ENCODE measurements at regions not wholly inside any gene's neighbourhood (a gene's known extent, or its start where the extent isn't known, plus 50 kb on each side); places are given as distances from the start of the nearest gene placed in this dataset.

- Histone ChIP-seq H3K79me2 (ENCODE audit: control insufficient read depth, insufficient read depth, low read length) (no peaks in the 10 kb centered on the region), H3K9ac (ENCODE audit: control insufficient read depth, extremely low read depth, insufficient read depth, low read length) (no peak overlapping the region), H3K27me3 (ENCODE audit: control insufficient read depth, extremely low read depth, insufficient read depth, low read length) (no peaks in the 10 kb centered on the region), H3K9me1 (ENCODE audit: control insufficient read depth, extremely low read depth, insufficient read depth, low read length) (no peaks in the 10 kb centered on the region), H4K20me1 (ENCODE audit: control insufficient read depth, extremely low read depth, insufficient read depth, low read length) (no peaks in the 10 kb centered on the region), H2AFZ (ENCODE audit: control insufficient read depth, low read length) (no peak overlapping the region), H3K4me2 (ENCODE audit: control insufficient read depth, extremely low read depth, insufficient read depth, low read depth, low read length) (no peak overlapping the region), H3K9me3 (ENCODE audit: control insufficient read depth, low read depth, low read length) (no peaks in the 10 kb centered on the region), H3K27ac (ENCODE audit: control insufficient read depth, insufficient read depth, low read length) (peak overlapping the region; percentile 23), H3K36me3 (ENCODE audit: control insufficient read depth in 2 of 2, extremely low read depth in 1 of 2, insufficient read depth in 2 of 2, low read length in 2 of 2) (no peaks in the 10 kb centered on the region), H3K4me3 (ENCODE audit: control insufficient read depth in 2 of 3, extremely low read depth in 1 of 3, insufficient read depth in 2 of 3, low read depth in 1 of 3, low read length in 3 of 3) (no peak overlapping the region), H3K4me1 (ENCODE audit: control insufficient read depth, extremely low read depth, insufficient read depth, low read length) (peaks cover 20% of the 10 kb centered on the region)
- no peak for FAIRE-seq
- dilution Hi-C loops (cut with MboI; ENCODE audit: extremely low pct_ligation_motif_present, low sequenced_read_pairs): no loop called here
- no peak for DNase-seq (ENCODE audit: low read depth, low spot score)
- TF ChIP-seq EZH2 (IDR thresholded peaks at IDR 0.05; ENCODE audit: low read length) (no peak), CTCF (optimal IDR thresholded peaks at IDR 0.05 in 1 of 3, IDR thresholded peaks at IDR 0.05 in 1 of 3, conservative IDR thresholded peaks at IDR 0.05 in 1 of 3; ENCODE audit: extremely low read depth in 1 of 3, insufficient read depth in 2 of 3, low read length in 3 of 3) (no peak)
These were observed 280.9 kb upstream of the BOD1L1 start for GRCh38 chr4:13908455-13908854.

DNA sequence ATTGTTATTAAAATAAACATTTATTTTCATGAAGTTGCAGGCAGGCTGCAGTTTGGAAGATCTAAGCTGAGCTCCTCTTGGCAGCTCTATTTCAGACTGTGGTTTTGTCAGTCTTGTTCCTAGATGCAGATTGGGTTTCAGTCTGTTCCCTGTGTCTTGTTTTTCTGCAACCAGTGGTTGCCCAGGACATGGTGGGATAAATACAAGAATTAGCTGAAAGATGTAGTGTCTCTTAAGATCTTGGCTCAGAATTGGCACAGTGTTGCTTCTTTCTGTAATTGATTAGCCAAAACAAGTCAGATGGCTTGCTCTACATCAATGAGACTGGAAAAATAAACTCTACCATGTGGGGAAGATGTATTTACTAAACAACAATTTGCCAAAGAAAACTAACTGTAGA lies 283.0 kb upstream of the BOD1L1 start:
- TF ChIP-seq CTCF (optimal IDR thresholded peaks at IDR 0.05 in 1 of 3, IDR thresholded peaks at IDR 0.05 in 1 of 3, conservative IDR thresholded peaks at IDR 0.05 in 1 of 3; ENCODE audit: extremely low read depth in 1 of 3, insufficient read depth in 2 of 3, low read length in 3 of 3): no peak
- TF ChIP-seq EZH2 (IDR thresholded peaks at IDR 0.05; ENCODE audit: low read length): no peak
- Histone ChIP-seq H3K9me3 (ENCODE audit: control insufficient read depth, low read depth, low read length) (no peaks in the 10 kb centered on the region), H3K36me3 (ENCODE audit: control insufficient read depth in 2 of 2, extremely low read depth in 1 of 2, insufficient read depth in 2 of 2, low read length in 2 of 2) (no peaks in the 10 kb centered on the region), H3K27ac (ENCODE audit: control insufficient read depth, insufficient read depth, low read length) (no peak overlapping the region), H3K4me3 (ENCODE audit: control insufficient read depth in 2 of 3, extremely low read depth in 1 of 3, insufficient read depth in 2 of 3, low read depth in 1 of 3, low read length in 3 of 3) (no peak overlapping the region), H3K4me2 (ENCODE audit: control insufficient read depth, extremely low read depth, insufficient read depth, low read depth, low read length) (no peak overlapping the region), H3K79me2 (ENCODE audit: control insufficient read depth, insufficient read depth, low read length) (no peaks in the 10 kb centered on the region), H3K27me3 (ENCODE audit: control insufficient read depth, extremely low read depth, insufficient read depth, low read length) (no peaks in the 10 kb centered on the region), H3K9ac (ENCODE audit: control insufficient read depth, extremely low read depth, insufficient read depth, low read length) (no peak overlapping the region), H4K20me1 (ENCODE audit: control insufficient read depth, extremely low read depth, insufficient read depth, low read length) (no peaks in the 10 kb centered on the region), H2AFZ (ENCODE audit: control insufficient read depth, low read length) (no peak overlapping the region), H3K9me1 (ENCODE audit: control insufficient read depth, extremely low read depth, insufficient read depth, low read length) (no peaks in the 10 kb centered on the region), H3K4me1 (ENCODE audit: control insufficient read depth, extremely low read depth, insufficient read depth, low read length) (peaks cover 20% of the 10 kb centered on the region)
- DNase-seq (ENCODE audit: low read depth, low spot score): no peak
- FAIRE-seq: no peak
- dilution Hi-C loops (cut with MboI; ENCODE audit: extremely low pct_ligation_motif_present, low sequenced_read_pairs): no loop called here
